BLaER1 treated with 17β-estradiol and CSF1 and Interleukin-3, amounts not matched to agents 10 nM and 100 nM (cell line): ENCODE measurements at regions not wholly inside any gene's neighbourhood (a gene's known extent, or its start where the extent isn't known, plus 50 kb on each side); places are given as distances from the start of the nearest gene placed in this dataset.

Experiments used
- H3K27ac ChIP-seq, 11 experiments: shearing (Covaris generic); formaldehyde crosslinking; 2 replicates each; pipeline ENCODE4 v1.8.1; 2022
- H3K27me3 ChIP-seq, 11 experiments: shearing (Covaris generic); formaldehyde crosslinking; 2 replicates each; pipeline ENCODE4 v1.8.1; 2022
- H3K36me3 ChIP-seq, 11 experiments: shearing (Covaris generic); formaldehyde crosslinking; 2 replicates each; pipeline ENCODE4 v1.8.1; 2022
- H3K4me1 ChIP-seq, 10 experiments: shearing (Covaris generic); formaldehyde crosslinking; 2 replicates each; pipeline ENCODE4 v1.8.1; 2022
- H3K4me2 ChIP-seq, 11 experiments: shearing (Covaris generic); formaldehyde crosslinking; 2 replicates each; pipeline ENCODE4 v1.8.1; 2022
- H3K4me3 ChIP-seq, 10 experiments: shearing (Covaris generic); formaldehyde crosslinking; 2 replicates each; pipeline ENCODE4 v1.8.1; 2022
- H3K9ac ChIP-seq, 11 experiments: shearing (Covaris generic); formaldehyde crosslinking; 2 replicates each; pipeline ENCODE4 v1.8.1; 2022
- H3K9me3 ChIP-seq, 11 experiments: shearing (Covaris generic); formaldehyde crosslinking; replicated peaks in 1 of 11; 2 replicates each; pipeline ENCODE4 v1.8.1; 2022
- H4K20me1 ChIP-seq, 11 experiments: shearing (Covaris generic); formaldehyde crosslinking; 2 replicates each; pipeline ENCODE4 v1.8.1; 2022
- Cebpa-rat ChIP-seq, 11 experiments: shearing (Covaris generic); IDR thresholded peaks; 2 replicates each; pipeline ENCODE4 v1.8.1; 2022

DNA sequence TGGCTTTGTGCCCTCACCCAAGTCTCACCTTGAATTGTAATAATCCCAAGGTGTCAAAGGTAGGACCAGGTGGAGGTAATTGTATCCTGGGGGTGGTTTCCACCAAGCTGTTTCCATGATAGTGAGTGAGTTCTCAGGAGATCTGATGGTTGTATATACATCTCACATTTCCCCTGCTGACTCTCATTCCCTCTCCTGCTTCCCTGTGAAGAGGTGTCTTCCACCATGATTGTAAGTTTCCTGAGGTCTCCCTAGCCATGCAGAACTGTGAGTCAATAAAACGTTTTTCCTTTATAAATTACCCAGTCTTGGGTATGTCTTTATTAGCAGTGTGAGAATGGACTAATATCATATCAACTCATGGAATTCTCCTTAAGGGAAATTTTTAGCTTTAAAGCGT is 302.6 kb downstream of the LIG4 start:
- no peak overlapping the region for H3K9ac ChIP-seq
- H3K27me3 ChIP-seq: no peaks in the 10 kb centered on the region
- no peak overlapping the region for H3K4me2 ChIP-seq
- H3K4me1 ChIP-seq: no peaks in the 10 kb centered on the region
- H3K9me3 ChIP-seq: no peaks in the 10 kb centered on the region
- no peaks in the 10 kb centered on the region for H3K36me3 ChIP-seq
- H4K20me1 ChIP-seq: no peaks in the 10 kb centered on the region
- TF ChIP-seq Cebpa-rat (IDR thresholded peaks at IDR 0.05): no peak
- H3K4me3 ChIP-seq: no peak overlapping the region
- H3K27ac ChIP-seq: no peak overlapping the region

DNA sequence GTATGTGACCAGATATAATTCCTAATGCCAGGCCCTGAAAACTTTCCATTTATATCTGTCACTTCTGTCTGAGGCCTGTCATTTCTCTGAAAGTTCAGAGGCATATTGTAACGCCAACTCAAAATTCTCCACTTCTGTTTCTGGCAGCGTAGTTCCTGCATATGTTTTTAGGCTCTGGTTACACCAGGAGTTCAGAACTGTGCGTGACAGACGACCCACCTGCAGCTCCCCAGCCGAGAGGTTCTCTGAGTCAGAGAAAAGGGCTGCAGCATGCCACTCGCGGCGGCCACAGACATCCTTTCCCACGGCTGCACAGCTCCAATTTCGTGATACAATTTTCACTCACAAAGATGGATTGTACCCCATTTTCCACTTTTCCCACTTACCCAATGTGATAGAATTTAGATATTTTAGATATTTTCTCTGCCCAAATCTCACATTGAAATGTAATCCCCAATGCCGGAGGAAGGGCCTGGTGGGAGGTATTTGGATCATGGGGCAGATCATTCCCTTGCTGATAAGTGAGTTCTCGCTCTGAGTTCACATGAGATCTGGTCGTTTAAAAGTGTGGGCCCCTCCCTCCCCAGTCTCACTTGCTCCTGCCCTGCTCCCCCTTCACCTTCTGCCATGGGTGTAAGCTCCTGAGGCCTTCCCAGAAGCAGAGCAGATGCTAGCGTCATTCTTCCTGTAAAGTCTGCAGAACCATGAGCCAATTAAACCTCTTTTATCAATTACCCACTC is 308.1 kb downstream of the LIG4 start:
- Histone ChIP-seq H3K4me3 (no peak overlapping the region), H4K20me1 (no peaks in the 10 kb centered on the region), H3K9ac (no peak overlapping the region), H3K36me3 (no peaks in the 10 kb centered on the region), H3K27me3 (no peaks in the 10 kb centered on the region), H3K4me1 (no peaks in the 10 kb centered on the region), H3K27ac (no peak overlapping the region), H3K4me2 (no peak overlapping the region), H3K9me3 (no peaks in the 10 kb centered on the region)
- no peak for TF ChIP-seq Cebpa-rat (IDR thresholded peaks at IDR 0.05)

- H3K9me3 ChIP-seq: no peaks in the 10 kb centered on the region
- no peaks in the 10 kb centered on the region for H3K36me3 ChIP-seq
- no peak for TF ChIP-seq Cebpa-rat (IDR thresholded peaks at IDR 0.05)
- H3K4me2 ChIP-seq: no peak overlapping the region
- H3K27me3 ChIP-seq: no peaks in the 10 kb centered on the region
- no peaks in the 10 kb centered on the region for H3K4me1 ChIP-seq
- no peak overlapping the region for H3K27ac ChIP-seq
- H3K9ac ChIP-seq: no peak overlapping the region
- no peak overlapping the region for H3K4me3 ChIP-seq
- no peaks in the 10 kb centered on the region for H4K20me1 ChIP-seq
Observed at GRCh38 chr13:107906131-107906530, 309.2 kb downstream of the LIG4 start.

- Histone ChIP-seq H3K4me2 (no peak overlapping the region), H4K20me1 (no peaks in the 10 kb centered on the region), H3K4me1 (peaks cover 0 to 9% (median 5%) of the 10 kb centered on the region in 10 experiments; a peak in 3 of 20 replicates), H3K9ac (no peak overlapping the region), H3K4me3 (no peak overlapping the region), H3K9me3 (peaks cover 0 to 7% (median 0%) of the 10 kb centered on the region in 11 experiments; a peak in 2 of 22 replicates), H3K36me3 (no peaks in the 10 kb centered on the region), H3K27me3 (no peaks in the 10 kb centered on the region), H3K27ac (no peak overlapping the region)
- no peak for TF ChIP-seq Cebpa-rat (IDR thresholded peaks at IDR 0.05)
Observed at GRCh38 chr13:107901996-107902562, 313.3 kb downstream of the LIG4 start.

GRCh38 chr13:107901230-107901629 is 314.1 kb downstream of the LIG4 start:
- Histone ChIP-seq H3K4me3 (no peak overlapping the region), H3K27ac (no peak overlapping the region), H3K27me3 (no peaks in the 10 kb centered on the region), H4K20me1 (no peaks in the 10 kb centered on the region), H3K4me1 (peaks cover 0 to 9% (median 5%) of the 10 kb centered on the region in 10 experiments; a peak in 3 of 20 replicates), H3K36me3 (no peaks in the 10 kb centered on the region), H3K9ac (no peak overlapping the region), H3K9me3 (peaks cover 0 to 14% (median 4%) of the 10 kb centered on the region in 11 experiments; a peak in 6 of 22 replicates), H3K4me2 (no peak overlapping the region)
- TF ChIP-seq Cebpa-rat (IDR thresholded peaks at IDR 0.05): no peak

DNA sequence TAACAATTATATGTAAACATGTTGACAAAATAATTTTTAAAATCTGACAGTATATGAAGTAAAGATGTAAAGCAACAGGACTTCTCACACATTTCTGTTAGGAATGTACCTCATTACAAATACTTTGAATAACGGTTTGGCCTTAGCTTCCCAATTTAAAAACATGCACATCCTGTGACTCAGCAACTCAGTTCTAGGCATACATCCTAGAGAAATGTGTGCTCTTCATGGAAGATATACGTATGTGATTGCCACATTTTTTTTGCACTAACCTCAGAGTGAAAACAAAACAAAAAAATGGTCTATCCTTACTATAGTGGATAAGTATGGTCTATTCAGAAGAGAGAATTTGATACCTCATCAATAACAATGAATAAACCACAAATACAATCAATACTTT is 314.6 kb downstream of the LIG4 start:
- Histone ChIP-seq H3K4me2 (no peak overlapping the region), H3K4me1 (peaks cover 0 to 9% (median 5%) of the 10 kb centered on the region in 10 experiments; a peak in 3 of 20 replicates), H3K9me3 (peaks cover 0 to 14% (median 4%) of the 10 kb centered on the region in 11 experiments; a peak in 6 of 22 replicates), H3K9ac (no peak overlapping the region), H3K27ac (no peak overlapping the region), H3K4me3 (no peak overlapping the region), H3K27me3 (no peaks in the 10 kb centered on the region), H4K20me1 (no peaks in the 10 kb centered on the region), H3K36me3 (no peaks in the 10 kb centered on the region)
- TF ChIP-seq Cebpa-rat (IDR thresholded peaks at IDR 0.05): no peak

DNA sequence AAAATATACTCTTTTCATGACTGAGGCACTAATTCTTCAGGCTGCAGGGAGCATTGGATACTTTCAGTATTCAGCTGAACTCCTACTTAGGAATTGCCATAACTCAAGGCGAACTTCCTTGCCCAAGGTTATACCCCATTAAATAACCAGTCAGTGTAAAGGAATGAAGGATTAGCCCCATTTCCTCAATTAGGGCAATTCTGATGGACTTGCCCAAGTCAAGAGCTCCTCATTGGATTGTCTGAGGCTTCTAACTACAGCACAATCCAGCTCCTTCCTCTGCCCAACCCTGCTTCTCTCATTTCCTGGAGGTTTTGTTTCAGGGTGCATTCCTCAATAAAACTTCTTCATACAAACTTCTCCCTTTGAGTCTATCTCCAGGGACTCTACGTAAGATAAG is 329.2 kb downstream of the LIG4 start:
- Histone ChIP-seq H3K9me3 (peaks cover 0 to 10% (median 4%) of the 10 kb centered on the region in 11 experiments; a peak in 4 of 22 replicates), H3K36me3 (no peaks in the 10 kb centered on the region), H3K4me2 (no peak overlapping the region), H3K4me3 (no peak overlapping the region), H3K4me1 (peaks cover 0 to 21% (median 0%) of the 10 kb centered on the region in 10 experiments; a peak in 6 of 20 replicates), H4K20me1 (no peaks in the 10 kb centered on the region), H3K9ac (no peak overlapping the region), H3K27me3 (no peaks in the 10 kb centered on the region), H3K27ac (no peak overlapping the region)
- TF ChIP-seq Cebpa-rat (IDR thresholded peaks at IDR 0.05): no peak

- H3K4me3 ChIP-seq: no peak overlapping the region
- H3K9ac ChIP-seq: no peak overlapping the region
- H3K4me2 ChIP-seq: no peak overlapping the region
- H3K27ac ChIP-seq: no peak overlapping the region
- peaks cover 0 to 21% (median 0%) of the 10 kb centered on the region in 10 experiments; a peak in 6 of 20 replicates for H3K4me1 ChIP-seq
- TF ChIP-seq Cebpa-rat (IDR thresholded peaks at IDR 0.05): no peak
- no peaks in the 10 kb centered on the region for H3K36me3 ChIP-seq
- no peaks in the 10 kb centered on the region for H4K20me1 ChIP-seq
- H3K9me3 ChIP-seq: peaks cover 0 to 18% (median 4%) of the 10 kb centered on the region in 11 experiments; a peak in 4 of 22 replicates
- H3K27me3 ChIP-seq: no peaks in the 10 kb centered on the region
Observed at GRCh38 chr13:107884564-107884963, 330.8 kb downstream of the LIG4 start.

GRCh38 chr13:107883561-107884175 is 331.7 kb downstream of the LIG4 start:
- no peak overlapping the region for H3K27ac ChIP-seq
- H3K4me1 ChIP-seq: peaks cover 0 to 13% (median 0%) of the 10 kb centered on the region in 10 experiments; a peak in 6 of 20 replicates
- no peaks in the 10 kb centered on the region for H4K20me1 ChIP-seq
- H3K4me3 ChIP-seq: no peak overlapping the region
- H3K4me2 ChIP-seq: no peak overlapping the region
- no peak overlapping the region for H3K9ac ChIP-seq
- no peak for TF ChIP-seq Cebpa-rat (IDR thresholded peaks at IDR 0.05)
- peaks cover 0 to 19% (median 4%) of the 10 kb centered on the region in 11 experiments; a peak in 4 of 22 replicates for H3K9me3 ChIP-seq
- H3K27me3 ChIP-seq: no peaks in the 10 kb centered on the region
- H3K36me3 ChIP-seq: no peaks in the 10 kb centered on the region
